ENCODE measurements at regions not wholly inside any gene's neighbourhood (a gene's known extent, or its start where the extent isn't known, plus 50 kb on each side); places are given as distances from the start of the nearest gene placed in this dataset.

GRCh38 chr15:70501121-70501727 lies 262.1 kb downstream of the UACA start:
- TF ChIP-seq SUZ12 (IDR thresholded peaks at IDR 0.05; ENCODE audit: extremely low read depth, insufficient read depth, insufficient read length) (no peak), ZNF274 (IDR thresholded peaks at IDR 0.05; ENCODE audit: low read depth, low read length) (no peak), YY1 (IDR thresholded peaks at IDR 0.05; ENCODE audit: insufficient read depth, insufficient read length) (no peak)

Data from NT2/D1 (cell line).